Activated naive CD4-positive, alpha-beta T cell treated with anti-CD3 and anti-CD28 coated beads, Interleukin-2, amount 10 ng/mL, durations not matched to agents 7 days and 5 days (primary cell): ENCODE measurements at regions not wholly inside any gene's neighbourhood (a gene's known extent, or its start where the extent isn't known, plus 50 kb on each side); places are given as distances from the start of the nearest gene placed in this dataset.

ENCODE experiments used
- CTCF ChIA-PET: fragments of 350-600 bp; sonication (Branson Sonifier 250); formaldehyde crosslinking; loops from one replicate; lab custom pipeline; 2021; ENCODE audit warnings: antibody characterized with exemption; lab: Charles Lee
- DNase-seq: peaks from one replicate; pipeline ENCODE4 v3.0.0-alpha.2; 2020
- H3K27ac Mint-ChIP-seq: one replicate; pipeline ENCODE4 v1.8.0; 2021; ENCODE audit warnings: mild to moderate bottlenecking, moderate library complexity, mixed read lengths
- H3K27me3 Mint-ChIP-seq: one replicate; pipeline ENCODE4 v1.8.0; 2021; ENCODE audit warnings: mild to moderate bottlenecking, mixed read lengths
- H3K36me3 Mint-ChIP-seq: one replicate; pipeline ENCODE4 v1.8.0; 2021; ENCODE audit warnings: mixed read lengths
- H3K4me1 Mint-ChIP-seq: one replicate; pipeline ENCODE4 v1.8.0; 2021; ENCODE audit warnings: mixed read lengths
- H3K4me3 Mint-ChIP-seq: one replicate; pipeline ENCODE4 v1.8.0; 2021; ENCODE audit warnings: mild to moderate bottlenecking, moderate library complexity, mixed read lengths
- H3K9me3 Mint-ChIP-seq: one replicate; pipeline ENCODE4 v1.8.0; 2021; ENCODE audit warnings: mixed read lengths

GRCh38 chr13:44769686-44770085, 193.6 kb upstream of the TSC22D1 start:
- CTCF ChIA-PET, result no interaction called here
- no peak overlapping the region for H3K27ac Mint-ChIP-seq

DNA sequence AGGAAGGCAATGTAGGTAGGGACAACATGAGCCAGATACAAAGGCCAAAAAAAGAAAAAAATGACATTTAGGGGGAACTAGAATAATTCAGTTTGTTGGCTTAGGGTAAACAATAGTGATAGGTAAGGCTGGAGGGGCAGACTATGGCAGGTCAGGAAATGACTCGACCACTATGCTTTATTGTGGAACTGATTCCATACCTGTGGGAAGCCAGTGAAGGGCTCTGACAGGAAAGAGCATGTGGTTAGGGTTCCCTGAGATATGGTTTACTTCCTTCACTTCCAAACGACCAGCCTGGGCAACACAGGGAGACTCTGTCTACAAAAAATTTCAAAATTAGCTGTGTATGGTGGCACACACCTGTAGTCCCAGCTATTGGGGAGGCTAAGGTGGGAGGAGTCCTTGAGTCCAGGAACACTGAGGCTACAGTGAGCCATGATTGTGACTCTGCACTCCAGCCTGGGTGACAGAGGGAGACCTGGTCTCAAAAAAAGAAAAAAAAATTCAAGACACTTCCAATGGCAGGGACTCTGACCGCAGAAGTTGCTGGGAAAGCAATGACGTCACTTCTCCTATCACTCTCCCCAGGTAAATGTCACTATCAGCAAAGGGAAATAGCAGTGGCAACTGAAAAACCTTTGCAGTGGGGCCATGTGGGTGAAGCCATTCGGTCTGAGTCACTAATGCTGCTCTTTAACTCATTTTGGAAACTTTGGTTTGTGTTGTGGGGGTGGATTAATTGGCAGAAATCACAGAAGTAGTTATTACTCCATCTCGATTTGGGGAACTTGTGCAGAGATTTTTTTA, 192.8 kb upstream of the TSC22D1 start:
- H3K4me3 Mint-ChIP-seq, result no peak overlapping the region
- H3K36me3 Mint-ChIP-seq, result no peaks in the 10 kb centered on the region
- peak overlapping the region; percentile 46 for H3K27ac Mint-ChIP-seq
- no peak for DNase-seq
- H3K4me1 Mint-ChIP-seq, result peaks cover 18% of the 10 kb centered on the region
- no peaks in the 10 kb centered on the region for H3K9me3 Mint-ChIP-seq
- CTCF ChIA-PET, result no interaction called here
- H3K27me3 Mint-ChIP-seq, result peaks cover 5% of the 10 kb centered on the region

More at GRCh38 chr13:44769686-44770085, 193.6 kb upstream of the TSC22D1 start:
- H3K4me3 Mint-ChIP-seq, result no peak overlapping the region
- H3K36me3 Mint-ChIP-seq, result no peaks in the 10 kb centered on the region
- no peaks in the 10 kb centered on the region for H3K9me3 Mint-ChIP-seq
- no peaks in the 10 kb centered on the region for H3K27me3 Mint-ChIP-seq
- H3K4me1 Mint-ChIP-seq, result peaks cover 18% of the 10 kb centered on the region
- no peak for DNase-seq

- Mint-ChIP-seq H3K9me3 (no peaks in the 10 kb centered on the region), H3K4me3 (no peak overlapping the region), H3K27ac (peak overlapping the region; percentile 46), H3K27me3 (peaks cover 7% of the 10 kb centered on the region), H3K36me3 (no peaks in the 10 kb centered on the region), H3K4me1 (peaks cover 20% of the 10 kb centered on the region)
- CTCF ChIA-PET, result no interaction called here
- peak; percentile 54 for DNase-seq
Measured at GRCh38 chr13:44768239-44768638, 192.1 kb upstream of the TSC22D1 start.

DNA sequence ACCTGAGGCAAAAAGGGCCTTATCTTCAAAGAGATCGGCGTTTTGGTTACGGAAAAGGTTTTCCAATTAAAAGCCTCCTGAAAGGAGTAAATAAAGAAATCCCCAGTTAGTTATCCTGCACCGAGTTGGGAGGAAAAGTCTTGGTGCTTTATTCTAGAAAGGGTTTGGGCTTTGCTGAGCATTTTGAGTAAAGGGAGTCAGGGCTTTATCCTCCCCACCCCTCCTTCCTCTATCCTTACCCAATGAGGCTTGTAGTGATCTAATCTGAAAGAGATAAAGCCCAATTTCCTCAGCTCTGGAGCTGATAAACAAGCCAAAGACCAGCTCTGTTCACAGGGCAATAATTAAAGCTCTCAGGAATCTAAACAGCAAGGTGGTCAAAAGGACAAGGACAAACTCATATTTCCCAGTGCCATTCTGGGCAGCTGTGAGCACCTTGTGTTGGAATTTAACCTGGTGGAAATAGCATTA, 188.9 kb upstream of the TSC22D1 start:
- H3K27ac Mint-ChIP-seq, result no peak overlapping the region
- H3K4me3 Mint-ChIP-seq, result no peak overlapping the region
- DNase-seq, result no peak
- peaks cover 7% of the 10 kb centered on the region for H3K27me3 Mint-ChIP-seq
- no peaks in the 10 kb centered on the region for H3K9me3 Mint-ChIP-seq
- H3K36me3 Mint-ChIP-seq, result no peaks in the 10 kb centered on the region
- peaks cover 20% of the 10 kb centered on the region for H3K4me1 Mint-ChIP-seq
- CTCF ChIA-PET, result no interaction called here

GRCh38 chr13:44764302-44764692, 188.2 kb upstream of the TSC22D1 start:
- DNase-seq, result no peak
- no peak overlapping the region for H3K4me3 Mint-ChIP-seq
- CTCF ChIA-PET, result no interaction called here
- peaks cover 7% of the 10 kb centered on the region for H3K27me3 Mint-ChIP-seq
- peaks cover 18% of the 10 kb centered on the region for H3K4me1 Mint-ChIP-seq
- no peaks in the 10 kb centered on the region for H3K9me3 Mint-ChIP-seq
- no peaks in the 10 kb centered on the region for H3K36me3 Mint-ChIP-seq
- H3K27ac Mint-ChIP-seq, result no peak overlapping the region

DNA sequence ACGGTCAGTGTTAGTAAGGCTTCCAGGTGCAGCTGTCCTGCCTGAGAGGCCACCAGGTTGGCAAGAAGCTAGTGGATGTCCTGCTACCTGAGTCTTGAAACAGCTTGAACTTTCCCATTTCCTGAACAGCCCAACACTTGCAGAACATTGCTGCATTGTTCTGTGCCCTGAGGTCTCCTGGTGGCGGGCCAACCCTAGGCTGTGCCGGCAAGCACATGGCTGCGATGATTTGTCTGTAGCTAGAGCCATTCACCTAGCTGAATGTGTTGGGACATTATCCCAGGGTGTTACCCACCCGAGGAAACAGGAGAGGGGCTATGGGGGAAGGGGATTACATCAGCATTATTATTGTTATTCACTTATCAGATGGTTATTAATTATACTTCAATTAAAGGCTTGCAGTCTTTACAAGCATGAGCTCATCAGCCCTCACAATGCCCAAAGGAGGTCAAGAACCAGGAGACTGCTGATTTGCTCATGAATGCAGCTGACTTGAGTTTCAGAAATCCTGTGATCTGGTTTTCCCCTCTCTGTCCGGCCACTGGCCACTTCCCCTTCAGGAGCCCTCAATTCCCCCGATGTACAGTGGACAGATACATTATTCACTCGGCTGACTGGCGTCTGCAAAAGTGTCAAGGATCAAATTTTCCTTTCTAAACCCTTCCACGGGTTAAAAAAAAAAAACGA, 187.6 kb upstream of the TSC22D1 start:
- Mint-ChIP-seq H3K27ac (no peak overlapping the region), H3K4me3 (no peak overlapping the region), H3K4me1 (peaks cover 13% of the 10 kb centered on the region), H3K9me3 (no peaks in the 10 kb centered on the region), H3K27me3 (peaks cover 7% of the 10 kb centered on the region), H3K36me3 (no peaks in the 10 kb centered on the region)
- no peak for DNase-seq
- CTCF ChIA-PET, result no interaction called here

- peaks cover 5% of the 10 kb centered on the region for H3K4me1 Mint-ChIP-seq
- no peaks in the 10 kb centered on the region for H3K9me3 Mint-ChIP-seq
- H3K27ac Mint-ChIP-seq, result no peak overlapping the region
- CTCF ChIA-PET, result no interaction called here
- DNase-seq, result no peak
- H3K4me3 Mint-ChIP-seq, result no peak overlapping the region
- peaks cover 7% of the 10 kb centered on the region for H3K27me3 Mint-ChIP-seq
- H3K36me3 Mint-ChIP-seq, result no peaks in the 10 kb centered on the region
Measured at GRCh38 chr13:44762911-44763310, 186.8 kb upstream of the TSC22D1 start.

DNA sequence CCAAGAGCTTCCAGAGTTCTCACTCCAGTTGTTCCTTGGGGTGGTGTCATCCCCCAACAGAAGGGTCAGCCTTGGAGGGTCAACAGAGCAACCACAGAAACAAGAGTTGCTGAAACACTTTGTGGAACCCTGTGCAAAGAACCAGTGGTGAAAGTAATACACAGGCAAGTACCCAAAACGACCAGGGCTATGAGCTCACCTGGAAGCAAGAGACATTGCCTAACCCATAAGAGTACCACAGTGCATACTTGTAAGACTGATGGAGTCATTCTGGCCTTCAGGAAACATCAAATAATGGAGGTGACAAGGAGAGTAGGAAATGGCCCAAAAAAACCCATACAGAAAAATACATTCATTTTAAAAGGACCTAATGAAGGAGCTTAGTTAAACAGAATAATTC, 184.3 kb upstream of the TSC22D1 start:
- CTCF ChIA-PET, result interaction anchor here (0.8 kb wide), 1 partner anchor 18 kb away, joined by 3 read pairs; no protein-coding TSS in a partner anchor
- H3K4me3 Mint-ChIP-seq, result no peak overlapping the region
- no peak for DNase-seq
- H3K4me1 Mint-ChIP-seq, result peaks cover 2% of the 10 kb centered on the region
- peaks cover 7% of the 10 kb centered on the region for H3K27me3 Mint-ChIP-seq
- no peaks in the 10 kb centered on the region for H3K36me3 Mint-ChIP-seq
- no peak overlapping the region for H3K27ac Mint-ChIP-seq
- no peaks in the 10 kb centered on the region for H3K9me3 Mint-ChIP-seq

GRCh38 chr13:44759384-44760360, 183.5 kb upstream of the TSC22D1 start:
- CTCF ChIA-PET, result no interaction called here
- no peaks in the 10 kb centered on the region for H3K36me3 Mint-ChIP-seq

DNA sequence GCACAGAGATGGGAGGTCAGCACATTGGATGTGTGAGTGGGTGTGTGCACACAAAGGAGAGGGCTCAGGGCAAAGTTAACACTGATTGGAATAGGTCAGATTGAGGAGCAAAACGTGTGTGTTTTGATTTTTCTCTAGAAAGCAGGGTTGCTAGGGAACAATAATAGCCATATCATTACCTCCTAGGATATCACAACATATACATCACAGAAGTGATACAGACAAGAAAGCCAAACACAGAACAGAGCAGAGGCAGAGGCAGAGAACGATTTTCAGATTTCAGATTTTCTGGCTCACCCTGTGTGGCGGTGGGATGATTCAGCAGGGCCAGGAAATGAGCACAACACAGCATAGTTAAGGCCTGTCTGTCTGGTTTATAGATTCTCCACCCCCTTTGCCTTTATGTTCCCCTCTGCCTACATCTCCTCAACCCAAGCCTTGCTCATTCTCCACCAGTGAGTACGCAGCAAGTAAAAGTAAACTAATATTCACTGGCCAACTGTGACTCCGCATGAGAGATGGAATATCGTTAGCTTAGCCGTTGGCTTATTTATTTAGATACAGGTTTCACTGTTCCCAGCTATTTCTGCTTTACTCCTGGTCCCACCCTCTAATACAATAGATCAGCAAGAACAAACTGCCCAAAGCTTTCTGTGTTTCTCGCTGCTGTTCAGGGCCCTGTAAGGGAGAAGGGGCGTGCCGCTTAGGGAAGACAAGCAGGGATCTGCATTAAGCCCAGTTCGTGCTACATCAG, 182.7 kb upstream of the TSC22D1 start:
- CTCF ChIA-PET, result no interaction called here
- H3K4me3 Mint-ChIP-seq, result no peak overlapping the region

More at GRCh38 chr13:44759384-44760360, 183.5 kb upstream of the TSC22D1 start:
- H3K27me3 Mint-ChIP-seq, result peaks cover 7% of the 10 kb centered on the region
- no peak for DNase-seq
- peaks cover 2% of the 10 kb centered on the region for H3K4me1 Mint-ChIP-seq
- H3K9me3 Mint-ChIP-seq, result no peaks in the 10 kb centered on the region
- H3K27ac Mint-ChIP-seq, result no peak overlapping the region
- no peak overlapping the region for H3K4me3 Mint-ChIP-seq

GRCh38 chr13:44757671-44758070, 181.5 kb upstream of the TSC22D1 start:
- Mint-ChIP-seq H3K36me3 (no peaks in the 10 kb centered on the region), H3K27me3 (no peaks in the 10 kb centered on the region), H3K27ac (no peak overlapping the region), H3K4me1 (no peaks in the 10 kb centered on the region), H3K9me3 (no peaks in the 10 kb centered on the region), H3K4me3 (no peak overlapping the region)
- DNase-seq, result no peak
- CTCF ChIA-PET, result no interaction called here

More for the DNA sequence above, 182.7 kb upstream of the TSC22D1 start:
- no peak for DNase-seq
- Mint-ChIP-seq H3K4me1 (peaks cover under 1% of the 10 kb centered on the region), H3K9me3 (no peaks in the 10 kb centered on the region), H3K36me3 (no peaks in the 10 kb centered on the region), H3K27me3 (peaks cover under 1% of the 10 kb centered on the region), H3K27ac (no peak overlapping the region)

DNA sequence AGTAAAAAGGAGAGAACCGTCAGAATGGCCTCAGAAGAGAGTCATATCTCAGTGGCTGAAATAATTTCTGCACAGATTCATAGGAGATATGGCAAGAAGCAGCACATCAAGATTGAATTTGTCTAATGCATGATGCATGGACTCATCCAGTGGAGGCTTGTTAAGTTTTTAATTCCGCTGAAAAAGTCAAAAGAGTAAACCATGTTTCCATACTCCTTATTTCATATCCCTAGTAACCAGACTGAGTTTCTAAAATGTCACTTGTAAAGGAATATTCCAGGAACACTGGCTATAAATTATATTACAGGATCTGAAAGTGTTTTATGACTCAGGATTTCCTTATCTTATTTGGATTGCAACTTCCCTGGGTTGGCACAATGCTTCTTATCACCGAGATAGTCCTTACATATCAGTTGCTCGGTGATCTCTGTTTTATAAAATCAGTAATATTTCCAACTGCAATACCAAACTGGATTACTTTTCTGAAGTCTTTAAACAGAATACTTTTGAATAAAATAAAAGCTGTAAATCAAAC, 180.2 kb upstream of the TSC22D1 start:
- H3K27me3 Mint-ChIP-seq, result no peaks in the 10 kb centered on the region
- H3K9me3 Mint-ChIP-seq, result no peaks in the 10 kb centered on the region
- no peaks in the 10 kb centered on the region for H3K4me1 Mint-ChIP-seq
- no peak overlapping the region for H3K4me3 Mint-ChIP-seq
- DNase-seq, result no peak
- H3K27ac Mint-ChIP-seq, result no peak overlapping the region
- no peaks in the 10 kb centered on the region for H3K36me3 Mint-ChIP-seq
- CTCF ChIA-PET, result no interaction called here

DNA sequence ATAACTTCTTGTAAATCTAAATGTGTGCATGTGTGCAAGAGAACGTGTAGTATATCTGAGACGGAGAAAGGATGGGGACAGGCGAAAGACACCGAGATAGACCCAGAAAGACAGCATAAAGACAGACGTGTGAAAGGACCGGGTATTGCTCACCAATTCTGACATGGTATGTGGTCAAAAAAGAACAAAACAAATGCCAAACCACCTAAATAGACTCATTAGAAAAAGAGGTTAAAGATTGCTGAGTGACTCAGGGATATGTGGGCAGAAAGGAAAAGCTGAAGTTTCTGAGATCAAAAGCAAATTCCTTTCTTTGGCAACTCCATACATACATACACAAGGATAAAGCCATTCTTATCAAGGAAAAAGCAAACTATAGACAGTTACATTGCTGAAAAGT, 179.7 kb upstream of the TSC22D1 start:
- Mint-ChIP-seq H3K9me3 (no peaks in the 10 kb centered on the region), H3K27ac (no peak overlapping the region), H3K4me3 (no peak overlapping the region), H3K27me3 (no peaks in the 10 kb centered on the region), H3K4me1 (no peaks in the 10 kb centered on the region), H3K36me3 (no peaks in the 10 kb centered on the region)
- DNase-seq, result no peak
- CTCF ChIA-PET, result no interaction called here
